Esophagus mucosa (tissue), 1 donor: ENCODE measurements at regions not wholly inside any gene's neighbourhood (a gene's known extent, or its start where the extent isn't known, plus 50 kb on each side); places are given as distances from the start of the nearest gene placed in this dataset.

Source experiments
- ATAC-seq: fragments of 200-7000 bp; cut with Tn5 transposase; one replicate; pipeline ENCODE4 v1.9.1; 2020
- donor health status: DM: yes; HTN: yes; CAD: no.

DNA sequence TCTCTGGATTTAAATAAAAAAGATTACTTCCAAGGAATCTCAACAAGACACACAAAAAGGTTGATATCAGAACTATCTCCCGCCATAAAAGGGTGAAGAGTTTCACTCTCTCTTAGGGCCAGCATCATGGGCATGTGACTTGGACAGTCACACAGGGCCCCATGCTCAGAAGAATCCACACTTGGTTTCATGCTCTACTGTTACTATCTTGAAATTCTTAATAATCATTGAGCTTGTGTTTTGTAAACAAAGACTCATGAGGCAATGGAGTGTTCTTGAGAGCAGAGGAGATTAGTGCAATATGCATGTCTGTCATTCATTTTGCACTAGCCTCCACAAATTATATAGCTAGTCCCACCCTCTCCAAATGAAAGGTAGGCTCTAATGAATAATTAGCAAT is 58.4 kb downstream of the HMHB1 start:
- ATAC-seq, result no peak

DNA sequence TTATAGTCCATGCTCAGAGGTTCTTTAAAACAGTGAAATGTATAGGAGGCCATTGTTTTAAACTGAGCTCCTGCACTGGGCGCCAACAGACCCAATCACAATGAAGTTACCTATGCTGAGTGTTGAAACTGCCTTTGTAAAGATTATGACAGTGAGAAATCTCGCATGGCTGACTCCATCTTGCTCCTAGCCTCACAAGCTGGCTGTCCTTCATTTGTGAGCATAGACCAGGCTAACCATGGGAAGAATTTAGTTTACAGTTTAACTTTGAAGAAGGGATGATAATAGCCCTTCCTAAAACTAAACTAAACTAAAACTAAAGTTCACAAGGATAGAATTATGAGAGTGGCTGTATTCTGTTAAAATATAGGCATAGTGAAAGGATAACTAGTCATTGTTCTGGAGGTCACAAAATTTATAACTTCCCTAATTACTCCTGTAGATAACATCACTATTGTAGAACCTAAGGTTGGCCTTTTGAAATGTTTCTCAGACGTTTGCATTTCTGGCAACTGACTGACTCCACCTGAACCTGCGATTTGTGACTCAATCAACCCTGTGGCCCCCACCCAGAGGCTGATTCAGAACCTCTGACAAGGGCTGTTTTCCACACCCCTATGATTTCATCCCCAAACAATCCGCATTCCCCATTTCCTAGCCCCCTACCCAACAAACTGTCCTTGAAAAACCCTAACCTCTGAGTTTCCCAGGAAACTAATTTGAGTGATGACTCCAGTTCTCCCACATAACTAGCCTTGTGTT is 59.1 kb downstream of the HMHB1 start:
- ATAC-seq, result no peak

DNA sequence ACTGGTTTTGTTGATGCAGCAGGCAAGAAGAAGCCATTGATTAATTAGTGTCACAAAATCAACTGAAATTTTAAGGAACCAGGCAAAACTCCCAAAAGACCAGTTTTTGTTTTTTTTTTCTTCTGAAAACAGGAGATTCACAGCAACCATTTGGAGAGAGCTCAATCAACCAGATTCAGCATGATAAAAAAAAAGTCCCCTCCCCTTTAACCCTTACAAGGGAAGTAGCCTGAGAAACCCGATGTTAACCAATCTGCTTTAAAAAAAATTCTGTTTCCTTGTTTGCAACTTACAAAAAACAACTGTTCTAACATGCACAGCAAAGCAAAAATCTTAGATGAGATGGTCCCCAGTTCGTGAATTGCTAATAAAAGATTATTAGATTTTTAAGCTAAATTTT is 59.7 kb downstream of the HMHB1 start:
- no peak for ATAC-seq

DNA sequence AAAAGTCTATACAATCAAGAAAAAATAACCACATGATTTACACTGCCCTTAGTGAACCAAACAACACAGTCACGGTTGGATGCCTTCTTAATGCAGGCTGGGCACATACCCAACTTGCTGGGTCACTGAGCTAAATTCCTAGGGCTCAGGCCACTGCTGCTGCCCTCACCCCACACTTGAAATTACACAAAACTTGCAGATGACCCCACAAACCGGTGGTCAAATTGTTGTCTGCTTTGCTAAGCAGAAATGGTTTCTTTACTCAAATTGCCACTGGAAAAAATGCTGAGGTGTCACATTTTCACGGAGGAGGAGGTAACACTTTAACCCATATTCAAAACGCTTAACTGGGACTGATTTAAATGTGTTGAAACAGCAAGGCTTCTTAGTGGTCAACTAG is 62.4 kb downstream of the HMHB1 start:
- no peak for ATAC-seq

DNA sequence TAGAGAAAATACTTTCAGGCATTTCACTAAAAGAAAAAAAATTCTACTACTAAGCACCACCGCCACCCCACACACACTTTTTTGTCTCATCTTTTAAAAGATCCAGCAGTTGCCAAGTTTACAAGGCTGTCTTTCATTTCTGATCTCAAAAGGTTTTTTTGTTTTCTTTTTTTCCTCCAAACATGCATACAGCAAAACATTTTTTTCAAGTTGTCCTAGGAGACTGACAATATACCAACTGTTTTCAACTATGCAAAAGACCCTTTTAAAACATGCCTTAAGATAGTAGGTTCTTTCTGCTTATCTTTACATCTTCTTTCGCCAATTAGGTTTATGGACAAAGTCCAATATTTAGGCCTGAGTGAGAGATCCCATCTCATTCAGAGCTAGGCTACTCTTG is 65.2 kb downstream of the HMHB1 start:
- ATAC-seq, result no peak

DNA sequence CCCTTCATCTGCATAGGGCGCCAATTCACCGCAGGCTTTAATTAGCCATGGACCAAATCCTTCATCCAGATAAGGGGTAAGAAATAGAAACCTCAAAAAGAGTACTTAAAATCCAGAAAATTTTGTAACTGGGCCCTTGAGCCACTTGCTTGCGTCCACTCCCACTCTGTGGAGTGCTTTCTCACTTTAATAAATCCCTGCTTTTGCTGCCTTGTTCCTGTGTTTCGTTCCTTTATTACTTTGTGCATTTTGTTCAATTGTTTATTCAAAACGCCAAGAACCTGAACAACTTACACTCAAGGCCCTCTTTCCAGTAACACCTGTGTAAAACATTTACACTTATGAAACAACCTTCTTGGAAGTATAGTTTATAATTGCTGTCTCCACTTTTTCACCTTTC is 66.5 kb downstream of the HMHB1 start:
- no peak for ATAC-seq

DNA sequence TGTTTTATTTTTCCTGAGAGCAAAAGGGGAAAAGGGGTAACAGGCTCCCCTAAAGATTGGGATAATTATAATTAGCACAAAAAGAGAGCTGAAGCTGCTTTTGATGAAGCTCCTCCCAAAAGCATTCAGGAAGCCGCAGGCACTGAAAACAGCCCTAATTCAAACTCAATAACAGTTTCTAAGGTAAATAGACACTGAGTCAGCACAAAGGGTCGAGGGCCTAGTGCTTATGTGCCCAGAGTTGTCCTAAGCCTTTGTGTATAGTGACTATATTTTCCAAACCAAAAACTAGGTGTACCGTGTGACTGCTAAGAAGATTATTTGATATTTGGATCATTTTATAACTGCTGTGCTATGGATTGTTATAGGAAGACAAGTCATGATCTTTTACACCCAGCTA is 67.7 kb downstream of the HMHB1 start:
- no peak for ATAC-seq

DNA sequence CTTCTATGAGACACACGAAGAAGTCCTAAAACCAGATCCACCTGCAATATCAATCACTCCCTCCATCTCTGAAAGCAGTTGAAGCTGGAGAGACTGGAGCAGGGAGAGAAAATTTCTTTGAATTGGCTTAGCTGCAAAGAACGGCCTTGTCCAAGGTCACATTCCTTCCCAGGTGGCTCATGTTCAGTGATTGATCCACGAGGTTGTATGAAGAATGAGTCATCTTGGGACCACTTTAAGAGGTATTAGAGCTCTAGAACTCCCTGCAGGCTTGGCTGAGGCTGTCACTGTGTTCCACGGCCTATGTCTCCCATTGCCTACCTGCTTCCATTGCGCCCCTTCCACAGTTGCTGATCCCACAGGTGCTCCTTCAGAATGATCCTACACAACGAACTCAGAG is 68.2 kb downstream of the HMHB1 start:
- ATAC-seq, result no peak

DNA sequence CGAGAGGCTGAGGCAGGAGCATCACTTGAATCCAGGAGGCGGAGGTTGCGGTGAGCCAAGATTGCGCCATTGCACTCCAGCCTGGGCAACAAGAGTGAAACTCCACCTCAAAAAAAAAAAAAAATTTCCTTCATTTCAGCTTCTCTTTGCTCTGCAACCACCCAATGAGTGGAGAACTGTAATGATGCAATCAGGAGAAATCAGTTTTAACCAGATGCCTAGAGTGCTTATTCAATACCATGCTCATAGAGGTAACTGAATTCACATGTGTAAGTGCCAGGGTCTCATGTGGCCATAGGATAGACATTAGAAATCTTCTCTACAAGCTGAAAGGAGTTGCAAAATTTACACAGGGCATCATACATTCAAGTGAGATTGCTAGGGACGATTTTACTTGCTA is 70.6 kb downstream of the HMHB1 start:
- ATAC-seq, result no peak

DNA sequence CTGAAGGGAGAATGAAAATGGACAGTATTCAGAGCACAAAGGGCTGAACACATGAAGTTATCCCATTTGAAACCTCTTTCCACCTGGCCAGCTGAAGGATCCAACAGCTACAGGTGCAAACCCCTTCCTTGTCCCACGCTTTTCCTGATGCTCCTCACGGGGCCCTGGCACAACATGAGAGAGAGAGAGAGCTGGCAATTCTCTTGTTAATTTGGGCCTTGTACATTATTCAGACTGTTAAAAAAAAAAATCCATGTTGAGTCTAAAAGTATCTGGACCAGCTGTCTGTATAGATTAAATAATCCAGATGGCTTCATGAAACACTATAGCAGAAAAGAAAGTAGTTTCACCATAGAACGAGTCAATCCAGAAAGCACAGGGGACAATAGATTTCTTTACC is 74.1 kb downstream of the HMHB1 start:
- ATAC-seq, result no peak

DNA sequence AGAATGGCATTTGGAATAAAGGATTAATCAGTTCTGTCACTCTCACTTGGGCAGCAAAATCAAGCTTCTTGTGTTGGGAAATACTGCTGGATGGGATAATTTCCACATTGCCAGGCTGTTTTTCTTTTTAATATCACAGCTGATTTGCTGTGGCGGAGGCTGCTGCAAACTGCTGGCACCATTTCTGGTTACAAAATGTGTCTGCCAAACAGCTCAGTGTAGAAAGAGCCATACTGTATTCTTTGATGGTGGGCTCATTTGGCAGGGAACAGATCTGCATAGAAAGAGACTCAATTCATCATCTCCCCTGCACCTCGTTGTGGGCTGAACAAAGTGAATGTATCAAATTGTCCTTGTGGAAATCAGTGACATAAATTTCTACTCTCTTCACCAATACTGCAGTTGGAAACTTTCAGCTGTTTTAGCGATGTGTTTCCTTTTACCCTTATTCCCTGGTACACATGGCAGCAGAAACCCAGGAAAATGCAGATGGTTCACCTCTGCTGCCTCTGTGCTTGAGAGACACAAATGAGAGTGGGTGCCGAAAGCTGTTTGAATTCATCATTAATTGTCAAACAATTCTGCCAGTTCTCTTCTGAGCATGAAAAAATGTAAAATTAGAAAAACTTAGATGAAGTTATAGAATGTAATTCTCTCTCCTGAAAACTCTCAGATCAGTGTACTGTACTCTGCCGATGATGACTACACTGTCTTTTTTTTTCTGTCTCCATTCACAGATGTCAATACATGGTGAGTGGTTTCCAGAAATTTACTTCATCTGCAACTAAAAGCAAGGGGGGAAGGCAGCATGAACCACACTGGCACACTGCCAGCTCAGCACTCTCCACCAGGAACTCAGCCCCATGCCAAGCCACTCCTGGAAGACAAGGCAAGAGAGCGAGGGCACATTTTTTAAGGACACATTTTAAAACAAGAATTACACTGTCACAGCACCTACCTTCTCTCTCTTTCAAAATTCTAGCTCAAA is 75.0 kb downstream of the HMHB1 start:
- ATAC-seq, result no peak

DNA sequence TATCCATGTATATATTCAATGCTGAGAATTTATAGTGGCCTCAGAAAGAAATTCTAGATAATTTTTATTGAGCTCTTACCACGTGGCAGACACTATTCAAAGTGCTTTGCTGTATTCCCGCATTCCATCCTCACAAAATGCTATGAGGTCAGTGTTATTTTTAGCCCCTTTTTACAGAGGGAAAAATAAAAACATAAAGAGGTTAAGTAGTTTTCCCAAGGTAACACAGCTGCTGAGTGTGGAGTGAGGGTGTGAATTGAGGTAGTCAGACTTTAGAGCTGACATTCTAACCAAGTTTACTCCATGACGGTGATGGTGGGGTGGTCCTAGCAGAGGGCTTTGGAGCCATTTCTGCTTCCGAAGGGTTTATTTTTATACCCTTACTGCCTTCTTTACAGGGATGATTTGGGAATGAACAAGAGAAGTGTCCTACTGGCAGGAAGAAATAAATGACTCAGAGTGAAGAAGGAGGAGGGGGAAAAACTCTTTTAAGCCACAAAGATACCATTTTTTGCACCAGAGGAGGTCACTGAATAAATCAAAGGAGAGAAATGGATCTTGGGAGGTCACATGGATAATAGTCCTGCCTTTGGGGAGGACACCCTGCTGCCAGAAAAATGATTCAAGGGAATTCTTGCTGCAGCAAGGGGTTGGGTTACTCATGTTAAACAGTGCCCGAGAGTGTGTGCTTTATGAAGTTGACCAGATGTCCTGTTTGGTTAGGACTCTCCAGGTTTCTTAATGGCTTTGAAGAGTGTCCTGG is 76.1 kb downstream of the HMHB1 start:
- ATAC-seq, result no peak

DNA sequence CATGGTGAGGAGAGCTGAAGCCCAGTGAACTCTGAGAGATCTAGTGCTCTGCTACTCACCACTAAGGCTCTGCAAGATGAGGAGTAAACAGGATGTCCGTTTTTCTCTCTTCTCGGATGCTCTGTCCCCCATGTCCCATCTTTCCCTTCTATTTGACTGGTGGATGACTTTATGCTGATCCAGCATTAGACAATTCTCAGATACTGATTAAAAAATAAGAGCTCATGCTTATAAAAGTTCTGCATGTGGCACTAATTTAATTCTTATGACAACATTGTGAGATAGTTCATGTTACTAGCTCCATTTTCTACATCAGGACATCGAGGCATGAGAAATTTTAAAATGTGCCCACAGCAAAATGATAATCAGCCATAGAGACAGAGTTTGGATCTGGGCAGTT is 77.0 kb downstream of the HMHB1 start:
- ATAC-seq, result no peak

DNA sequence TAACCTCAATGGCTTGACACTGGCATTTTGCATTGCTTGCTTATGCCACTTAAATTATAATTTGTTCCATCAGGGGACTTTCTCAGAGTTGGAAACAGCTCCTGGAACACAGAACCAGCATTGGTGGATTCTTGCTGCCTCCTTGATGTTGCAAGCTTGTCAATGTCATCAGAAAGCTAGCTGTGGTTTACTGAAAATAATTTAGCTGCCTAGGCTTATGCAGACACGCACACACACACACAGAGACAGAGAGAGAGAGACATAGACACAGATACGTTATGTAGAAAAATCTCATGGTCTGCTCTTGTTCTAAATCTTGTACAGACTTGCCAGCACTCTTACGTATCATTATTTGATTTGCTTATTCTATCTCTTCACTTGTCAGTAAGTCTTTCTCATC is 78.0 kb downstream of the HMHB1 start:
- no peak for ATAC-seq

DNA sequence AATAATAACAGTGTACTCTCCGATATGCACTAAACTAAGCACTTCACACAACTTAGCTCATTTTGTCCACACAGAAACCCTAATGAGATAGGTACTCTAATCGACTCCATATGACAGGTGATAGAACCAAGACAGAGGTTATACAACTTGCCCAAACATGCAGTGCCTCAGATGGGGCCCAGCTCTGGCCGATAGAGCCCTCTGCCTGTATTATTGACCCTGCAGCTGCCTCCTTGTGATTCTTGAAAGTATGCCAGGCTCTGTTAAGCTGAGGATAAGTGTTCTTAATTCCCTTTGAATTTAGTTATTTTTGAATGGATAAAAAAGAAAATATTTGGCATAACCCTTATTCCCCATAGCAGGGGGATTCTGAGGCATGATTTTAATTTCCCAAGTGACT is 78.5 kb downstream of the HMHB1 start:
- no peak for ATAC-seq

DNA sequence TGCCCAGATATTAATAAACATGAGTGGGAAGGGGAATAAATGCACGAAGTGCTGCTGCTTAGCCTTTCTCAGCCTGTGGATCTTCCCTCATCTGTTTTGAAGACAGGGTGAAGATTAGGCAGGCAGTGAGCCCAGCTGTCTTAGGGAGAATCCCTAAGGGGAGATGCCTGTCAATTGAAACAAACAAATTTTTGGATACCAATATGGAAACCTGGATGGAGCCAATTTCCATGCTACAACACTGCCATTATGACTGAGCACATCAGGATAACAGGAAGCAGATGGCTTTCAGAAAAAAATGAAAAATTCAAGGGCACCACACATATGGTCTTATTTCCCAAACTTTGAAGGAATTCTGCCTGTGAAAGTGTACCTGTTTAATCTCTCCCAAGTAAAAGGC is 80.3 kb downstream of the HMHB1 start:
- no peak for ATAC-seq

DNA sequence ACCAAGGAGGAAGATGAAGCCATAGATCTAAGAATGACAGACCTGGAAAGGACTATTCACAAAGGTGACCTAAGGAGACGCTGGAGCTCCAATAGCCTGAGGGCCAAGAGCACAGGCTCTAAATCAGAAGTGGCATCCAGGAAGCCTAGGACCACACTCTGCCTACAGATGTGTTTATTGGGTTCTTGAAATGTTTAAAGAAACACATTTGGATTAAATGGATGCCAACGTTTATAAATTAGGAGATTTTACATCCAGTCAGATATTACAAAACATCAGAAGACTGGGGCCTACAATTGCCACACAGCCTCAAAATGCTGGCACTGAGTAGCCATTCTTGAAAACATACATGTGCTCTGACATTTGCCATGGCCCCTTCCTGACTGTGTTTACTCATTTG is 80.9 kb downstream of the HMHB1 start:
- no peak for ATAC-seq

DNA sequence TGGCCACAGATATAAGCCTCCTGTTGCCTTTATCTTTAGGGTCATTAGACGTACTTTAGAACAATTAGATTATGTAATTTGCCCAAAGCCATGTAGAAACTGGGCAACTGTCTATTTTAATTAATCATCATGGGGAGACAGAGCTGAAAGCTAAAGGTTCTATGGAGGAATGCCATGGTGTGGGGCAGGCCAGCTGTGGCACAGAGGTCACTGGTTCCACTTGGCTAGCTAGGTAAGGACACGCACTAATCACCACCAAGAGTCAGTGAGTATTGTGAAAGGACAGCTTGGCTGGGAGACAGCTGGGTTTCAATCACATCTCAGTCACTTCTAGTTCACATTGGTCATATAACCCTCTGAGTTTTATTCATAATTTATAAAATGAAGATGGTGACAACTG is 81.7 kb downstream of the HMHB1 start:
- ATAC-seq, result no peak

DNA sequence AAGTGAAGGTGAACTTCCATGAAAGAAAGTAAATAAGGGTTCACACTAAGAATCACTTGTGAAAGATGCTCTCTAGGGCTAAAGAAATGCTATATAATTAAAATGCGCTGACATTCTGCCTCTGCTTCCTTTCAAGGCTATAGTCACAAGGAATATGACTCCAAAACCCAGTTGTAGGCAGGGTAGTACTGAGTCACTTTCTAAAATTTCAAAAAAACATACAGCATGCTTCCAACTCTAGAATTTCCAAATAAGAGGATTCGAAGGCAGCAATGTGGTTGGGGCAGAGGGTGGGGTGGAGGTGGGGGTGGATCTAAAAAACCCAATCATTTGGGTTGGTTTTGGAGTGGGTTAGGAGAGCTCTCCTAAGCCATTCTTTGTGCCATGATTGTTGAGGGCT is 84.6 kb downstream of the HMHB1 start:
- no peak for ATAC-seq

DNA sequence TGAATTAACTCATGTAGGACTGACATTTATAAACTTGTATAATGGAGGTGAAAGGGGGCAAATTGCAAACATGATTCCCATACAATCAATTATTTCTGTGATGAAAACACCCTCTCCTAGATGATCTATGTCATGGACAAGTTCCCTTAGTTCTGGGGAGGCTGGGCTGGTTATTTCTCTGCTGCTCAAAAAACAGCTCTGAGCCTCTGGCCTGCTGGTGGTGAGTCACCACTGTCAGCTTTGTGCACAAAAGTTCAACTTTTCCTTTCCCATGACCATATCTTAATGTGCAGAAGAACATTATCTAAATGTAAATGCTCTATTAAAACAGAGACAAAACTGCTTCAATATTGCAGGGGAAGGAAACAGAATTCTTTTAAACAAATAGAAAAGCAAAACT is 85.0 kb downstream of the HMHB1 start:
- ATAC-seq, result no peak

DNA sequence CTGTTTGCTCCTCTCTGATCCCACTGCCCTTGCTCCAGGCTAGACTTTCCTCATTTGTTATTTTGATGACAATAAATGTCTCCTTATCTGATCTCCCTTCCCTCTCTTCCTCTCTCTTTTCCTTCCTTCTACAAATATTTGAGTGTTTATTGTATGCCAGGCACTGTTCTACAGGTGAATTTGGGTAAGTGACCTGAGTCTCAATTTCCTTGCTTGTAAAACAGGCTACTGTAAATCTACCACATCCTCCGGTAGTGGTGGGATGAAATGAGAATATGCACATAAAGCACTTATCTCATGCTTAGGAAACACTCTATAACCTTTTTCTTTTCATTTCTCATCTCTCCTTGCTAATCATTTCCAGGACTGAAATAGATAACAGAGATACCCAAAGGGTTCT is 86.4 kb downstream of the HMHB1 start:
- no peak for ATAC-seq

DNA sequence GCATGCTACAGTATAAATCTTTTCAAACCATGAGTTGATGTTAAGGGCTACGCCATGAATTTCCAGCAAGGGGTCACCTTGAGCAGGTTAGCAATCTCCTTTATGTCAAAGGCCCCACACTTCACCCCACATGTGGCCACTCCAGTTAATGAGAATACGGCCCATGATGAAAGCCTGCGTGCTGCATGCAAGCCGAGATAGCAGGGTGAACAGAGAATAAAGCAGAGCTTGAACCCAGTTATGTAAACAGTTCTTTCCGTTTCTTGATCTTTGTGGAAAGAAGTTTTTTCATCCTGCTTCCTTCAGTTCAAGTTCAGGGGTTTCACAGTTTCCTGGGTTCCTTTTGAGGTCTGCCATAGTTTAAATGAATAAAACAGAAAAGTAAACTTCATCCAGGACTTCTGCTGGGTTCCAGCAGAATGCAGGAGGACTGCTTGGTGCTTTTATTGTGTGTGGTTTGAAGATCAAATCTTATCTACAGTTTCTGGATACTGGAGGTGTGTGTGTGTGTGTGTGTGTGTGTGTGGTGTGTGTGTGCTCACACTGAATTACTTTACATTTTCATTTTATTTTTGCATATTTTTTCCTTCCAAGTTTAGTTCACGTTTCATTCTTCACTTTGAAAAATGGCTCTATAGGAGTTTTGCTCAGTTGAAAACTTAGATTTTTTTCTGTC is 87.1 kb downstream of the HMHB1 start:
- no peak for ATAC-seq

DNA sequence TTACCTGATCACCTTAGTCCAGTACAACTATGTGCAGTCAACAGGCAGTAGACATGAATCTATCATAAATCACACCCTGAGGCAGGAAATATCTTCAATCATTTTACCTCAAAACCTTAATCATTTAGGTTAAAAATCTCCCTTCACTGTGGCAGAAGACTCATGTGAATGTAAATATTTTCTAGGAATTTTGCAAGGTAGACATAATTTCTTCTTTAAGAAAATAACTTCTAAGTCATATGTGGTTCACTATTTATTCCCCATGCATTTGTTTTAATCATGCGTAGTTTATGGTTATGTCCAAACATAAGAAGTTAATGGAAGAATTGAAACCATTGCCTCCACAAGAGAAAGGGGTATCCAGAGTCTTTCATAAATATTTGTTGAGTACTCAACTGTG is 97.0 kb downstream of the HMHB1 start:
- ATAC-seq, result no peak
